ENCODE measurements at regions not wholly inside any gene's neighbourhood (a gene's known extent, or its start where the extent isn't known, plus 50 kb on each side); places are given as distances from the start of the nearest gene placed in this dataset.

GRCh38 chr13:79226938-79227337, 179.1 kb downstream of the RBM26 start:
- TF ChIP-seq YY1 (IDR thresholded peaks at IDR 0.05; ENCODE audit: insufficient read depth, insufficient read length) (no peak), ZNF274 (IDR thresholded peaks at IDR 0.05; ENCODE audit: low read depth, low read length) (no peak)
